GM21717 (cell line): ENCODE measurements at regions not wholly inside any gene's neighbourhood (a gene's known extent, or its start where the extent isn't known, plus 50 kb on each side); places are given as distances from the start of the nearest gene placed in this dataset.

ENCODE experiments used
- ATAC-seq: cut with Tn5 transposase; IDR thresholded peaks from one replicate; pipeline ENCODE4 v1.9.1; 2021; ENCODE audit warnings: mild to moderate bottlenecking, moderate library complexity; ENCODE audit not compliant: unreplicated experiment

DNA sequence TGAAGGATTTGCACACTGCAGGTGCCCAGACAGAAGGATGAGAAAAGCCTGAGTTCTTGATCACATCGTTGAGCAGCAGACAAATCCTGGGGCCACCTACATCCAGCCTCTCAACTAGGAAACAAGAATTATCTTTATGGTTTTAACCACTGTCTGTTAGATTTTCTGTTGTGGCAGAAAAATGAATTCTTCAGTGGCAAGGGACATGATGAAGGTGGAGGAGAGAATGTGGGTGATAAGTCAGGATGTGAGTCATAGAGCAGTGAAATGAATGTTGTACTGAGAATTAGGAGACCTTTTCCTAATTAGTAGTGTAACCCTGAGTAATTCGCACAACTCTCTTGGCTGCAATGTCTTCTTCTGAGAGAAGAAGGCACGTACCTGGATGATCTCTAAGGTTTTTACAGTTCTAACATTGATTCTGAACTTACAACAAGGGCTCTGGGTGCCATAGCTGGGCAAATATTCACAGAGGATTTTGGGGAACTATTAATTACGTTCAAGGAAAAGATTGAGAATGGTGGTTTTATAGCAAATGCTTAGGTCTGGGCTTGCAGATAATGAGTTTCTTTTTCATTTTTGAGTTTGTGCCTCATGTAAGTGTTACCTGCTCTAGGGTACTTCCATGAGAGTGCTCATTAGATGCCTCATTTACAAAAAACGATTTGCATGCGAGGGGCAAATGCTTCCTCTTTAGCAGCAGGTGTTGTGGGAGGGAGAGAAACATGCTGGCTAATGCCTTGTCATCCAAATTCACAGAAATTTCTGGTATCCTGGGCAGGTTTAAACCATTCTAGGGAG lies 111.0 kb upstream of the KL start:
- peak; percentile 76 for ATAC-seq

DNA sequence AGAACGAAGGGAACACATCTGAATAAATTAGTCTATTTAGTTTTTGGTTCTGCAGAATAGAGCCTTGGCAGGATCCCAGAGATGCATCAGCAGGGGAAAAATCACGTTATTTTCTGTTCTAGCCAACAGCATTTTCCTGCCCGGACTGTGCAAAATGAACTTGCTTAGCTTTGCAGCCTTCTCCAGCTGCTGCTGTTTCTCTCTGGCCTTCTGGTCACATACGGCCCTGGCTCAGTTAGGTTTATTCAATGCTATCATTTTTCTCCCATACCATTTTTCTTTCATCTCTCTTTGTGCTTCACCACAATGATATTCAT lies 110.4 kb upstream of the KL start:
- ATAC-seq = no peak

DNA sequence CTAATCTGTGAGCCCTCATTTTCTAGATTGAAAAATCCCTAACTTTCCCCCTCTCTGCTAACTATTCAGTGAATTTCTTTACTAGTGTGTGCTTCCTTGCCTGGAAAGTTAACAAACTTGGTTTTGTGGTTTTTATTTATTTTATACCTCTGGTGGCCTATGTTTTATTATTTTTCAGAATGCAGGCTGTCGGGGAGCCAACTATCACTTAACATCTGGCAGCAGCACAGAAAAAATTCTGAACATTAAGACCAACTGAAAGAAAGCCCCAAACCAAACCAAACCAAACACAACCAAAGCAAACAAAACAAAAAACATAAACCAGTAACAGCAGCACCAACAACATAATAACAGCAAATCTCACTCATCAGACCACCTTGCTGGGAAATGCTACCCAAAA lies 109.0 kb upstream of the KL start:
- no peak for ATAC-seq

DNA sequence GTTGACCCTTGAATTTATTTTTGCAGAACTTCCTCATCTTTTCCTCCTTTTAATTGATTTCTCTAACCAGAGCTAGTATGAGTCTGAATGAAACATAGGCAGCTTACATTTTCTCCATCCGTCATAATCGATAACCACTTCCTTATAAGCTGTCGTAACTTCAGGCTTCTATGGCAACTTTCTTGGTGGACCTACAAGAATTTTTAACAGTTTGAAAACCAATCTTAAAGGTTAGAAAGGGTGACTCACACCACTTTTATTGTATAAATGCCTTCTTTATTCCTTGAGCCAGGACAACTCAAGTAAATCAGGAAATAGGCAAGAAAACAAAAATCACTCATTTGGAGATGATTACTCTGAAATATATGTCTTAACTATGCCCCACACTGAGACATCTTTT lies 105.7 kb upstream of the KL start:
- ATAC-seq = no peak

DNA sequence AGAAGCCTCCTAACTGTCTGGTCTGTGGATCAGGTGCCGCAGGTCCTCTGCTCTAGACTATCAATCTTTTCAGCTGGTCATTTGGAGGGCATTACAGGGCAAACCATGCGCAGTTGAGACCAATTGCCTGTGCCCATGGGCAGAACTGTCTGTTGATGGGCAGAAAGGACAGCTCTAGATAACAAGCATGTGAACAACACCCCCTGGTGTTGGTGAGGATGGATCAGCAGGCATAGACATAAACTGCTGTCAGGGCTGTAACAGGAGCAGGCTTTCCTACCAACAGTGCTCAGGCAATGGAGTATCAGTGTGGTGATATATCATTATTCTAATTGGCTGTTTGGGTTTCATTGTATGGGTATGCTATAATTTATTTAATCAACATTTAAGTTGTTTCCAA lies 104.7 kb upstream of the KL start:
- no peak for ATAC-seq

DNA sequence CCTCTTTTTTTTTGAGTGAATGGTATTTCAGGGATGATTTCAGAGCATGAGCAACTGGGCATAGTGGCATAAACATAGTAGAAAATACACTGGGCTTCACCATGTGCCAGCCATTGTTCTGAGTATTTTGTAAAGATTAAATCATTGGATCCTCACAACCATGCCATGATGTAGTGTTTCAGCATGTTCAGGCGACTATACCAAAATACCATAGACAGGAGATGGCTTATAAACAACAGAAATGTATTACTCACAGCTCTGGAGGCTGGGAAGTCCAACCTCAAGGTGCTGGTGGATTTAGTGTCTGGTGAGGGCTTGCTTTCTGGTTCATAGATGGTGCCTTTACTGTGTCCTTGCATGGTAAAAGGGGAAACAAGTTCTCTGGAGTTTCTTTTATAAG lies 101.5 kb upstream of the KL start:
- ATAC-seq = no peak

DNA sequence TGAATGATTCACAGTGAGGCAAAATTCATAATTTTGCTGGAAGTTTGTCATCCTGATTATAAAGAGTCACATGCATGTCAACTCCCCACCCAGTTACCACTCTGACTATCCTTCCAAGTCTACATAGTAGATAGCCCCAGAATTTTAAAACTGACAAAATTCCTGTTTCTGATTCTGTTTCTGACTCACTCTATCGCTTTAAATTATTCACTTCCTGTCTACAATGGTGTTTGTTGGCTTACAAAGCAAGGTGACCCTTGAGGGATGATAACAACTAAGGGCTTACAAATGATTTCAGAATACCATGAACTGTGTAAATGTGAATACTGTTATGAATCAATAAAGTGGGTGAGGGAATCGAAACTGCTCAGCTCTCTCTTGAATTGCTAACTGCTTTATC lies 98.7 kb upstream of the KL start:
- no peak for ATAC-seq

DNA sequence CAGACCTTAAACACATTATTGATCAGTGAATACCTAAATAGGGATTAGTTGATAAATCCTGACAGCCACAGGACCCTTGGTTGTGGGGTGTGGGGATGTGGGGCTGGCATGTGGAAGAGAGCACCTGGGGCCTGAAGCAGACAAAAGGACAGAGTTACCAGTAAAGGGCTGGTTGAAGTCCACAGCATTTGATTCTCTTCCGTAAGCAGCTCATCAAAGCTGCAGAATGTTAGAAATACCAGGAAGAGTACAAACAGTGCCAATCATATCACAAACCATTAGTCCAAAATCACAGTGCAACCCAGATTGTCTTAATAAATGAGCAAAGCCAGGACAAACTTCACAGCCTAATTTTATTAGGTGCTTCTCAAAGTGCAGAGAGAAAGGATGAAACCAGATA lies 92.5 kb upstream of the KL start:
- ATAC-seq = no peak

DNA sequence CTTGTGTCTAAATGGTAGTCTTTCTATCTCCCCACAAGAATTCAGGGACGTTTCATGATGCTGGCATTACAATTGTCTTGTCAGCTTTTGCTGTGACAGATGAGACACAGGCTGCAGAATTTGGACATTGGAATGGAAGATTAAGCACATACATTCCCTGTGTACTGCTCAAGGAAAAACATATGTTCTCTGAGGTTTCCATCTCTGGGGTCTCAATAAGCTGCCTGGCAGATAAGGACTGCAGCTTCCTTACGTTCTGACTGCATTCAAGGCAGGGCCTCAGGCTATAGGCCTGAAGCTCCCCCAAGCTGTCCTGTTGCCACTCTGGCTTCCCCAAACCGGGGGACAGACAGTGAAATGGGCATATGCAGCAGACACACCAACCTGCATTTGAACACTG lies 91.3 kb upstream of the KL start:
- ATAC-seq = no peak

DNA sequence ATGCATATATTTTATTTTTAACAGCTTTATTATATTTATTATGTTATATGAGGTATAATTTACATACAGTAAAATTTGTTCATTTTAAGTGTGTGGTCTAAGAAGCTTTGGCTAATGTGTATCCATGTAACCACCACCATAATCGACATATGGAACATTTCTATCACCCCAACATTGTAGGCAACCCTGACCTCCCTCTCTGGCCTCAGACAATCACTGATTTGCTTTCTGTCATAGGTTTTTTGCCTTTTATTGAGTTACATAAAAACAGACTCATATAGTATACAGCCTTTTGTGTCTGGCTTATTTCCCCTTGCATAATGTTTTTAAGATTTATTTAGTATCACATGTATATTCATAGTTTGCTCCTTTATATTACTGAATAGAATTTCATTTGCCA lies 90.7 kb upstream of the KL start:
- no peak for ATAC-seq

DNA sequence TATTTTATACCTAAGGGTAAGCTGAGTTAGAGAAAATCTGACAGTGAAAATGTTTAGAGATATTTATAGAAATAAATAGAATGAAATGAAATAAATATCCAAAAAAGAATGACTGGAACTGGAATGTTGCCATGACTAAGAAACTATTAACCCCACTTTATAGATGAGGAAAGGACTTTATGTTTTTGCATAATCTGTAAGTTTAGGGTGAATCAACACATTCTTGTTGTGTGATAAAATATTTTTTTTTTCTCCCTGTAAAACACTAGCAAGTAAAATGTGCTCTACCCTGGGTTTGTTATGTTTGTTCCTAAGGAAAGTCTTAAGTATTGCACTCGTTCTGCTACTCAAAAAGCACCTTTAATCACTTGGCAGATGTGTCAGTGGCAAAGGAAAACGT lies 83.8 kb upstream of the KL start:
- ATAC-seq = no peak

DNA sequence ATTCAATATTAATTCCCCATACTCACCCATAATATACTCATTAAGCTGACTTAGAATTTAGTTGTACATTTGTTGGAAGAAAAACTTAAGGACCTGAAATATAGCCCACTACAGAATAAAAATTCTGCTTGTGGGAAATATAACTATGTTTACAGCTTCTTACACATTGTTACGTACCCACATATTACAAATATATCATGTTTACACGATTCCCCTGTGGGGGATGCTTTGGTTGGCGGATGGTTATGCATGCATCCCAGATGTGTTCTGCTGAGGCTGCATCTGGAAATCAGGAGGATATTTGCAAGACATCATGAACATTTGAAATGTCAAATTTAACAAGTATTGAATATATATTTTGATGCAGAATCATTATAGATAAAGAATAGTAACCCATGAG lies 79.5 kb upstream of the KL start:
- ATAC-seq = no peak

DNA sequence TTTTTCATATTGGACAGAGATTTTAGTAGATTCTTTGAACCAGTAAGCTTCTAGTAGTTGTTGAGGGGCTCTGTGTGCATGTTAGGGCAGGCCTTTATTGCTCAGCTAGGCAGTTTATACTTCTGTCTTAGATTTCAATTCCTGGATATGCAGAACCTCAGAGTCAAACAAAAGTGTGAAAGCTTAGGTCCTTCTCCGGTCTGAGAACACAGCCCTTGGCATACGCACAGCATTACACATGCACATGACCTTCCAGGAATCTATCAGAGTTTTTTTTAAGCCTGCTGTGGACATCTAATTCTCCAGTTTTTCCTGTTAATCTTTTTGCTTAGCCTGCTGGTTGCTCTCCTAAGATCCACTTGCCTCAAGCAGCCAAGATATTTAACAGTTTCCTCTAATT lies 77.9 kb upstream of the KL start:
- no peak for ATAC-seq

DNA sequence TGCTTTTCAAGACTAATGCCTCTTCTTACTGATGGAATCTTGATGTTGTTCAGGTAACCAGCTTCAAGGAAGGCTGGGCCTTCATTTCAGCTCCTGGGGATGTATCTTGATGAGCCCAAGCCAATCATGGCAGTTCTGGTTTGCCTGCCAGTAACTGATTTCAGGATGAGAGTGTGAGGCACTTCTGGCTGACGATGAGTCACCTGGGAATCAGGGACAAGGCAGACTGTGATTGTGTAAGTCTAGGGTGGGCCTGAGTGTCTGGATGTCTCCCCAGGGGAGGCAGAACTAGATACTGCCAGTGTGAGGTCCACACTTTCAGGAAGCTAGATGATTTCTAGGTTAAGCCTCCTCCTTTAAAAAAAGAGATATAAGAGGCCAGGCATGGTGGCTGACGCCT lies 77.3 kb upstream of the KL start:
- no peak for ATAC-seq

DNA sequence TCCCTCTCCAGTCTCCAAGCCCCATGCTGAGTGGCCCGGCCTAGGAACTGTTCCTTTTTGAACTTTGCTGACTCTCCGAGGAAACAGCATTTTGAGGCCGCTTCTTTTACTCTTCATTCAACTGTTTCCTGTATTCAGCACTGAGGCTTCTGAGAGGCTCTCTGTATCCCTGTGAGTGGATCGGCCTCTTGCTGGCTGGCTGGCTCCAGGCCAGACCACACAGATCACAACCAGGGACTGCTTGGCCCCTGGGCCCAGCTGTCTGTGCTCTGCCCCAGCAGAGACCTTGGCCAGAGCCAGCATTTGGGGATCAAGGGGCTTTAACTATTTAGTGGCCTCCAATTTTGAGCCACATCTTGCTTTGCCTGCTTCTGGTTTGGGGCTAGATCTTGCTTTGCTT lies 75.6 kb upstream of the KL start:
- no peak for ATAC-seq

DNA sequence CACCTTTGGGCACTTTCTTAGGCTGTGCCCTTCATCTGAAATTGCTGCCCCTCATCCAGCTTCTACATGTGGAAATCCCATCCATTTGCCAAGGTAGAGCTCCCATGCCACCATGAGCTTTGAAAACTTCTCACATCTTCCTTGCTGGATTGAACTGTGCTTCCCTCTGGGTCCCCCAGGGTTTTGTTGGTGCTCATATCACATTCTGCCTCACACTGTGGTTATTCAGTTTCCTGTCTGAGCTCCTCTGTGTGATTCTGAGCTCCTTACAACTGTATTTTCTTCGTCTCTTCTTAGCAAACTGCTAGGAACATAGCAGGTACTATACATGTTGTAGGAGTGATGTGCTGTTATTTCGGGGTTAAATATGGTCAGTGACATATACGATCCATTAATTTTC lies 74.9 kb upstream of the KL start:
- no peak for ATAC-seq

DNA sequence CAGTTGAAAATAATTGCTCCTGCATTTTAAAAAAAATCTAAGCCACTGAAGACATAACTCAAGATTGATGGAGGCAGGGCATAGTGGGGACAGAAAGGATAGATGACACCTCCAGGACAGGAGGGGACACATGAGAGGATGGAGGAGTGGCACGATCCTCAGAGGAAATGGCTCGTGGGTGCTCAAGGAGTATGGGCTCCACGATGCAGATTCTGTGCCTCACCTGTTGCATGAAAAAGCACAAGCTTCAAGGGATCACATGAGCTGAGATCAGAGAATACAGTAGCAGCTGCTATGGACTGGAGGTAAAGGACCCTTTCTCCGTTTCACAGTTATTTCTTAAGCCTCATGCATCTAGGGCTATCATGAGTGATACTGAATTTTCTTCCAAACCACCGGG lies 69.7 kb upstream of the KL start:
- ATAC-seq = no peak

DNA sequence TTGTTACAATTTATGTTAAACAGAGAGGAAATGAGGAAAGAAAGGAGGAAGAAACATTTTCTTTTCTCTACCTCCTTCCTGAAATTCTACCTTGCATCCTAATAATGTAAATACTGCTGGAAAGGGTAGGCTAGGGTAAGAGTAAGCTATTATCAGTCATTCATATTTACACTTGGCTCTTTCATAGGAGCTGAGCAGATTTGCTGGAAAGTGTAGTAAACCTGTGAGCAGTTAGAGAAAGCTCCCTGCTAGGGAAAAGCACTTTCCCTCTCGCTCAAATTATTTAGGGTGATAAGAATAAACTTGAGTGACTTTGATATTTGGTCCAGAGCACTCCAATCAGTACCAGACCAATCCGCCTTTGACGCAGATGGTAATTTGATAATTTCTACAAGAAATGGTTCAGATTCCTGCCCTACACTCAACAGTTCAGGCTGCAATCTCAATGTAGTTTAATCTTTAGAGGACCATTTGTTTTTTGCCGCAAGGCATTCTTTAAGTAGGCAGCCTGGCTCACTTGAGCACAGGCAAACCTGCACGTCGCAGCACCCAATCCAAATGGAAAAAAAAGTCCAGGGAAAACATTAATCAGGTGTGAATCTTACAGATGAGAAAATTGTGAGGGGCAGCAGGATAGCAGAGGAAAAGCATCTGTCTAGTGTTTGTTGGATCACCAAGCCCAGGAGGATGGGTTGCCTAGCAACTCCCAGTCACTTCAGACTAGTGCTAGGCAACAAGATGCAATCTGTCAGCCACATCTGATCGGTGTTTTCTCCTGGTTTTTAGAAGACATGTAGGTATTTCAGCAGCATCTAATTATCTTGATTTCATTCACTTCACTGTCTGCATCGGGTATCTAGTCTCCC lies 68.6 kb upstream of the KL start:
- no peak for ATAC-seq

DNA sequence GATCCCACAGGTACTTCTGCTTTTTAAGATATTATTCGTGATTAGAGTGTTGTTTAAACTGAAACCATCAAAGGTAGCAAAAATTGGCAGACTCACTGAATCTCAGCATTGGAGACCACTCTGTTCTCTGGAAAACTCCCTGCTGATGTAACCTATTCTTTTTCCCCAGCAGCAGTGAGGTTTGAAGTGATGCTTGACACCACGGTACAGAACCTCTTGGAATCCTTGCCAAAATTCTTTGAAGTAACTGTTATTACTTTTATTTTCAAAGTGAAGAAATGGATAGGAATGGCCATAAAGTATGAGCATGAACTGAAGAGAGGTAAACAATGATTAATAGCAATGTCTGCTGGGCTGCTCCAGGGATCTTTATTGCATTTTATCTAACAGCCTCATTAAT lies 66.4 kb upstream of the KL start:
- ATAC-seq = no peak

DNA sequence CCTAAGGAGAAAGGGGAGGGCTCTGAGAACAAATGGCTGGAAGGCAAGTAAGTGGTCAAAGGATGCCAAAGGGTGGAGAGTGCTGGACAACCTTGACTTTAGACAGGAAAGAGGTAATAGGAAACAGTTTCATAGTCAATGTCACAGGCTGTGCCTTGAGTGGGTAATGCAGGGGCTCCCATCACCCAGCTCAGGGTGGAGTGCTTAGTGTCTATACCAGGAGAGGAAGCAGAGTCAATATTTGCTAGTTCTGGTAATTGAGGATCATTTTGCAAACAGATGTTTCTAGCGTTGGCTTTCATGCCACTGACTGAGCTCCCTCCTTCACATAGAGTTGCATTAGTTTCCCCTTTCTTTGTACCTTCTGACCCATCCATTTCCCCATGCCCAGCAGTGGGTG lies 64.6 kb upstream of the KL start:
- no peak for ATAC-seq

DNA sequence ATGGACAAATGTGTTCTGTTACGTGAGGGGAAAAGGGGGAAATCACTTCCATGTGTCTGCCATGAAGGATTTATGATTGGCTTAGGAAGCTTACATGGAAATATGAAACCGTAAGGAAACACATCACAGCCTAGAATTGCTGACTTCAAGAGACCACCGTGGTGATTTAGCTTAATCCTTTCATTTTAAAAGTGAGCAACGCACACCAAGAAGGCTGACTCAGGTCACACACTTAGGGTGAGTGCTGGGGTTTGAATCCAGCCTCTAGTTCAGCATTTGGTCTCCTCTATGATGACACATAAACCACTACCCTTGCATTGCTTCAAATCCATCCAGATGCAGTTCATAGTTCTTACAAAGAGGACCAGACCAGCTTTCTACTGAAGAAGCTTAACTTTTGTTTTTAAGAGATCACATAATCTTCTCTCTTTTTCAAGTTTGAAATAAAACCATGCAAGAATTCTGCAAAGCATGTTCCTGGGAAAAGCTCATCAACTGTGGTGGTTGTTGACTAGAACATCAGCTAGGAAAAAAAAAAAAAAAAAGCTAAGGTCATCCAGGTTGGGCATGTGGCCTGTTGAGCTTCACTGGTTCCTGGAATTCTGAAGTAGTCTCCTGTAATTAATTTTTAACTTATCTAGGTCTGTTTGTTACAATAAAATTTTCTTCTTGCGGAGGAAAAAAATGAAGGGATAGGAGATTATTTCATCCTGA lies 60.2 kb upstream of the KL start:
- no peak for ATAC-seq

DNA sequence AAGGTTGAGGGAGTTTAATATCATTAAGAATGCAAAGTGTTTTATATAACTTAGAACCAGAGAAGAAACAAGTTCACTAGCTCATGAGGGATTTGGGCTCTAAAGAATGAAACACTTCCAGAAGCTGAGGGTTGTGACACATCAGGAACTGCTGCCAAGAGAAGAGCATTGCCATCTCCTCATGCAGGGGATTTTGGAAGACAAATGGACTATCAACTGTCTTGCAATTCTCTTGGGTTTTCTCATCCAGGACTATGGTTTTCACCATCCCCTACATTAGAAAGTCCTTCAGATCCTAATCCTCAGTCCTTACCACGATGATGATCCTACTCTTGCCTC lies 59.7 kb upstream of the KL start:
- ATAC-seq = no peak
